Hepatocyte (in vitro differentiated cells): ENCODE measurements at regions not wholly inside any gene's neighbourhood (a gene's known extent, or its start where the extent isn't known, plus 50 kb on each side); places are given as distances from the start of the nearest gene placed in this dataset.

ENCODE experiments used
- CTCF ChIP-seq: fragments of 200-600 bp; sonication (generic); IDR thresholded peaks from 2 replicates; pipeline ENCODE4 v1.5.1; 2016; ENCODE audit warnings: antibody characterized with exemption, mild to moderate bottlenecking; ENCODE audit not compliant: poor library complexity
- EZH2 ChIP-seq: fragments of 200-600 bp; sonication (generic); IDR thresholded peaks from 2 replicates; pipeline ENCODE4 v1.6.1; 2016; ENCODE audit warnings: antibody characterized with exemption, mild to moderate bottlenecking, borderline replicate concordance
- EZH2phosphoT487 ChIP-seq: fragments of 200-600 bp; sonication (generic); IDR thresholded peaks from one replicate; pipeline ENCODE4 v1.6.1; 2018; ENCODE audit warnings: antibody characterized with exemption, mild to moderate bottlenecking, low read depth, moderate library complexity; ENCODE audit not compliant: unreplicated experiment, severe bottlenecking

GRCh38 chr7:12963435-12963834 lies 276.0 kb downstream of the ARL4A start:
- TF ChIP-seq CTCF (no peak), EZH2 (no peak), EZH2phosphoT487 (no peak)
